Uterus (tissue), 2 donors: ENCODE measurements at regions not wholly inside any gene's neighbourhood (a gene's known extent, or its start where the extent isn't known, plus 50 kb on each side); places are given as distances from the start of the nearest gene placed in this dataset.

ENCODE experiments used
- CTCF ChIP-seq, 4 experiments: fragments of 200-600 bp in 2 of 4; fragments of 450-650 bp in 2 of 4; sonication (generic) in 2 of 4; IDR thresholded peaks; one replicate each; pipeline ENCODE4 v1.5.1; 2016 to 2019; ENCODE audit warnings: antibody characterized with exemption in 4 of 4, mild to moderate bottlenecking in 2 of 4, moderate library complexity in 1 of 4
- POLR2A ChIP-seq, 2 donors: fragments of 450-650 bp; IDR thresholded peaks; one replicate each; pipeline ENCODE4 v1.6.1; 2016; ENCODE audit warnings: antibody characterized with exemption in 2 of 2, mild to moderate bottlenecking in 1 of 2, moderate library complexity in 1 of 2

GRCh38 chr10:43874984-43875383 is 226.3 kb upstream of the ZNF32 start:
- no peak for TF ChIP-seq CTCF (IDR thresholded peaks at IDR 0.05)
- no peak for TF ChIP-seq POLR2A (IDR thresholded peaks at IDR 0.05)
